Activated T-cell treated with anti-CD3 and anti-CD28 coated beads, Interleukin-2, amount 50 U/mL, for 4 hours (primary cell): ENCODE measurements at regions not wholly inside any gene's neighbourhood (a gene's known extent, or its start where the extent isn't known, plus 50 kb on each side); places are given as distances from the start of the nearest gene placed in this dataset.
A peak's percentile ranks its signal among the peaks of the same experiment; 100 is the strongest.

Experiments used
- ATAC-seq, 2 donors: fragments of 200-7000 bp; cut with Tn5 transposase; one replicate each; pipeline ENCODE4 v1.10.0; 2021
- DNase-seq: peaks from one replicate; pipeline ENCODE4 v3.0.0-alpha.2; 2020
- H3K27me3 Mint-ChIP-seq: one replicate; pipeline ENCODE4 v1.8.0; 2021; ENCODE audit warnings: low read depth, mixed read lengths
- H3K36me3 Mint-ChIP-seq: one replicate; pipeline ENCODE4 v1.8.0; 2022; ENCODE audit warnings: mixed read lengths; ENCODE audit not compliant: insufficient read depth
- H3K4me1 Mint-ChIP-seq: one replicate; pipeline ENCODE4 v1.8.0; 2021; ENCODE audit warnings: low read depth, mixed read lengths
- H3K4me3 Mint-ChIP-seq: one replicate; pipeline ENCODE4 v1.8.0; 2021; ENCODE audit warnings: mild to moderate bottlenecking, moderate library complexity, mixed read lengths
- H3K9me3 Mint-ChIP-seq: one replicate; pipeline ENCODE4 v1.8.0; 2021; ENCODE audit warnings: mixed read lengths

GRCh38 chr2:230657906-230658305, 54.7 kb upstream of the CAB39 start:
- Mint-ChIP-seq H3K27me3 (no peaks in the 10 kb centered on the region), H3K36me3 (no peaks in the 10 kb centered on the region), H3K9me3 (no peaks in the 10 kb centered on the region)

DNA sequence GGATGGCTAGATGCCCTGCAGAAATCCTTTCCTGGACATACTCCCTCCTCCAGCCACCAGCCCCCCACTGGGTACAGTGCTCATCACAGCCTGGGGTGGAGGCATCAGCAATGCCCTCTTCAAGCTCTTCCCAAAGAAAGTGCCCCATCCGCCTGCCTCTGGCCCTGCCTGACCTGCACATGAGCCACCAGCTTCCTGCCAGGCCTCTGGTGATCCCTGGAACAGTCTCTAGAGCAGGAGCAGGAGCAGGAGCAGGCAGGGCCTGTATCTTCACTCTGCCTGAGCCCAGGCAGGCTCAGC, 54.1 kb upstream of the CAB39 start:
- no peaks in the 10 kb centered on the region for H3K9me3 Mint-ChIP-seq
- H3K36me3 Mint-ChIP-seq, result no peaks in the 10 kb centered on the region
- DNase-seq, result no peak
- no peaks in the 10 kb centered on the region for H3K27me3 Mint-ChIP-seq
- H3K4me1 Mint-ChIP-seq, result peaks cover 85% of the 10 kb centered on the region
- peak overlapping the region; percentile 78 for H3K4me3 Mint-ChIP-seq
- ATAC-seq, result no peak

More at GRCh38 chr2:230657906-230658305, 54.7 kb upstream of the CAB39 start:
- Mint-ChIP-seq H3K4me3 (peak overlapping the region; percentile 11), H3K4me1 (peaks cover 80% of the 10 kb centered on the region)
- no peak for ATAC-seq
- no peak for DNase-seq

DNA sequence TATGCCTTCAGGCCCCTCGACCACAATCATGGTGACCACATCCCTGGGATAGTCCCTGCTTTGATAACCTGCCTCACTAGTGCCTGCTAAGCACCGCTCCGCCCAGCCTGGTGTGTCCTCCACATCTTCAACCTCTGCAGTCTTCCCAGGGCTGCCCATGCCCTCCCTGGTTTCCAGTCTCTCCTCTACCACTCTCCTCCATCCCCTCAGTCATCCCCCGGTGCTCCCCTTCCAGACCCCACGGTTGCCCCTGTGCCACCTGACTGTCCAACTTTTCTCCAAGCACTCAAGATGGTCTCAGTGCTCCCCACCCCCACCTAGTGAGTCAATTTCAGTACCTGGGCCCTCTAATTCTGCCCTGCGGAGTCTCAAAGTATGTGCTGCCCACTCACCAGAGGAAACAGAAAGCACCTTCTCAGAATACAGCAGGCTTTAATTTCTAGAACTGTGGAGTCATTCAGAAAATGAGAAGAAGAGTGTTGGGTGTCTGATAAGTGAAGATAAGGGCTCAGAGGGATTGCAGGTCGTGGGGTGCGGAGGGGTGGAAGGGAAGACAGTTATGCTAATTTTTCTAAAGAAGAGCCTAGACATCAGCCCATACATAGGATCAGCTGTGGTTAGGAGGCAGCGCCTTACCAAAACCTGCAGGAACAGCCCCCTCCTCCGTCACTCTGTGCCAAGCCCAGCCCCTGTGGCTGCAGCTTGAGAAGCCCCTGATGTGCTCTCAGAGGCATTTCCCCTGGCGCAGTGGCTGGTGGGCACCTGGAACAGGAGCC, 53.6 kb upstream of the CAB39 start:
- H3K9me3 Mint-ChIP-seq, result no peaks in the 10 kb centered on the region
- no peaks in the 10 kb centered on the region for H3K36me3 Mint-ChIP-seq
- peak overlapping the region; percentile 78 for H3K4me3 Mint-ChIP-seq
- DNase-seq, result peak; percentile 32
- peak; percentile 79 to 81 for ATAC-seq
- peaks cover 89% of the 10 kb centered on the region for H3K4me1 Mint-ChIP-seq
- no peaks in the 10 kb centered on the region for H3K27me3 Mint-ChIP-seq

GRCh38 chr2:230660294-230661060, 52.2 kb upstream of the CAB39 start:
- peaks cover 95% of the 10 kb centered on the region for H3K4me1 Mint-ChIP-seq
- no peaks in the 10 kb centered on the region for H3K36me3 Mint-ChIP-seq
- peak overlapping the region; percentile 8 for H3K4me3 Mint-ChIP-seq
- DNase-seq, result no peak
- ATAC-seq, result no peak
- no peaks in the 10 kb centered on the region for H3K9me3 Mint-ChIP-seq
- no peaks in the 10 kb centered on the region for H3K27me3 Mint-ChIP-seq

GRCh38 chr2:230661072-230661957, 51.3 kb upstream of the CAB39 start:
- Mint-ChIP-seq H3K36me3 (no peaks in the 10 kb centered on the region), H3K27me3 (no peaks in the 10 kb centered on the region), H3K9me3 (no peaks in the 10 kb centered on the region), H3K4me3 (peak overlapping the region; percentile 8), H3K4me1 (peaks cover 93% of the 10 kb centered on the region)
- ATAC-seq, result peak; percentile 51 to 63
- peak; percentile 33 for DNase-seq
